Astrocyte (in vitro differentiated cells and primary cell): ENCODE measurements at regions not wholly inside any gene's neighbourhood (a gene's known extent, or its start where the extent isn't known, plus 50 kb on each side); places are given as distances from the start of the nearest gene placed in this dataset.

Experiments used
- DNase-seq: peaks from one replicate; pipeline ENCODE4 v3.0.0-alpha.2; 2010; ENCODE audit warnings: low read depth
- FAIRE-seq: peaks from 2 replicates; lab custom pipeline; 2011; peaks lifted over from hg19 to GRCh38; lab: Jason Lieb, UNC
- H2AFZ ChIP-seq: 2 replicates; pipeline ENCODE4 v1.6.0; 2012; ENCODE audit warnings: low read depth, low read length, inconsistent platforms
- H3K27ac ChIP-seq: 2 replicates; pipeline ENCODE4 v1.5.1; 2011; ENCODE audit warnings: low read depth, low read length, inconsistent platforms
- H3K27me3 ChIP-seq: 2 replicates; pipeline ENCODE4 v1.6.0; 2011; ENCODE audit warnings: low read length, inconsistent platforms; ENCODE audit not compliant: insufficient read depth
- H3K36me3 ChIP-seq: 2 replicates; pipeline ENCODE4 v1.5.1; 2011; ENCODE audit warnings: low read length, inconsistent platforms; ENCODE audit not compliant: insufficient read depth
- H3K4me1 ChIP-seq: 2 replicates; pipeline ENCODE4 v1.5.1; 2011; ENCODE audit warnings: low read length, inconsistent platforms; ENCODE audit not compliant: insufficient read depth
- H3K4me2 ChIP-seq: 2 replicates; pipeline ENCODE4 v1.6.0; 2012; ENCODE audit warnings: low read length, inconsistent platforms
- H3K4me3 ChIP-seq: 2 replicates; pipeline ENCODE4 v1.5.1; 2011; ENCODE audit warnings: low read depth, mild to moderate bottlenecking, low read length, inconsistent platforms; ENCODE audit not compliant: insufficient read depth
- H3K79me2 ChIP-seq: 2 replicates; pipeline ENCODE4 v1.6.0; 2012; ENCODE audit warnings: mild to moderate bottlenecking, low read length, inconsistent platforms; ENCODE audit not compliant: insufficient read depth
- H3K9ac ChIP-seq: 2 replicates; pipeline ENCODE4 v1.6.0; 2012; ENCODE audit warnings: mild to moderate bottlenecking, low read length, inconsistent platforms
- H3K9me3 ChIP-seq: 2 replicates; pipeline ENCODE4 v1.5.1; 2012; ENCODE audit warnings: low read depth, mild to moderate bottlenecking, low read length, inconsistent platforms; ENCODE audit not compliant: insufficient read depth
- H4K20me1 ChIP-seq: 2 replicates; pipeline ENCODE4 v1.6.0; 2012; ENCODE audit warnings: low read length, inconsistent platforms; ENCODE audit not compliant: insufficient read depth
- H3K27ac Mint-ChIP-seq: one replicate; pipeline ENCODE4 v1.8.0; 2021; ENCODE audit warnings: mild to moderate bottlenecking, mixed read lengths; ENCODE audit not compliant: unreplicated experiment
- H3K27me3 Mint-ChIP-seq: one replicate; pipeline ENCODE4 v1.8.0; 2021; ENCODE audit warnings: low read depth, mixed read lengths; ENCODE audit not compliant: unreplicated experiment
- H3K36me3 Mint-ChIP-seq: one replicate; pipeline ENCODE4 v1.8.0; 2021; ENCODE audit warnings: low read depth, mixed read lengths; ENCODE audit not compliant: unreplicated experiment
- H3K4me1 Mint-ChIP-seq: one replicate; pipeline ENCODE4 v1.8.0; 2021; ENCODE audit warnings: low read depth, mixed read lengths; ENCODE audit not compliant: unreplicated experiment
- H3K4me3 Mint-ChIP-seq: one replicate; pipeline ENCODE4 v1.8.0; 2021; ENCODE audit warnings: mild to moderate bottlenecking, moderate library complexity, mixed read lengths; ENCODE audit not compliant: unreplicated experiment
- H3K9me3 Mint-ChIP-seq: one replicate; pipeline ENCODE4 v1.8.0; 2021; ENCODE audit warnings: mild to moderate bottlenecking, mixed read lengths; ENCODE audit not compliant: unreplicated experiment
- EZH2 ChIP-seq: IDR thresholded peaks from 2 replicates; pipeline ENCODE4 v1.6.1; 2012; ENCODE audit warnings: mild to moderate bottlenecking, low read length, inconsistent platforms; ENCODE audit not compliant: insufficient read depth
- TF ChIP-seq, protein P1 (sequence below): IDR thresholded peaks from 2 replicates; pipeline ENCODE4 v1.5.1; 2011; ENCODE audit warnings: low read depth, mild to moderate bottlenecking, inconsistent platforms, low read length, moderate library complexity; ENCODE audit not compliant: insufficient read depth

DNA sequence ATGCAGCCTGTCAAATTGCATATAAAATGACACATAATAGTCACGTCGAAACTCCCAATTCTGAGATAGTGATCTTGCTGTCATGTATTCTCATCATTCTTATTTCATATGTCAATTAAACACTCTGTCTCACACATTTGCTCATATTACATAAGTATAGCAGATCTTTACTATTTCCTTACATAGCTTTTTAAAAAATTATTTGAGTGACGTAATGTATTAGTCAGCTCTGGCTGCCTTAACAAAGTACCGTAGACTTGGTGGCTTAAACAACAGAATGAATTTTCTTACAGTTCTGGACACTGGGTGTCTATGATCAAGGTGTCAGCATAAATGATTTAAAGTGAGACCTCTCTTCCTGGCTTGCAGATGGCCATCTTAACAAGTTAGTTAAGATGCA lies 1032.3 kb upstream of the NRXN1 start:
- Mint-ChIP-seq H3K36me3 (no peaks in the 10 kb centered on the region), H3K4me3 (no peak overlapping the region), H3K27ac (no peak overlapping the region), H3K9me3 (no peaks in the 10 kb centered on the region), H3K4me1 (no peaks in the 10 kb centered on the region), H3K27me3 (no peaks in the 10 kb centered on the region)
- H3K36me3 ChIP-seq: no peaks in the 10 kb centered on the region
- no peak overlapping the region for H2AFZ ChIP-seq
- H3K79me2 ChIP-seq: no peaks in the 10 kb centered on the region
- H3K9ac ChIP-seq: no peak overlapping the region
- no peak overlapping the region for H3K4me2 ChIP-seq
- H3K9me3 ChIP-seq: no peaks in the 10 kb centered on the region
- no peak overlapping the region for H3K4me3 ChIP-seq
- H3K27ac ChIP-seq: no peak overlapping the region
- FAIRE-seq: no peak
- no peaks in the 10 kb centered on the region for H3K27me3 ChIP-seq
- TF ChIP-seq, protein P1, sequence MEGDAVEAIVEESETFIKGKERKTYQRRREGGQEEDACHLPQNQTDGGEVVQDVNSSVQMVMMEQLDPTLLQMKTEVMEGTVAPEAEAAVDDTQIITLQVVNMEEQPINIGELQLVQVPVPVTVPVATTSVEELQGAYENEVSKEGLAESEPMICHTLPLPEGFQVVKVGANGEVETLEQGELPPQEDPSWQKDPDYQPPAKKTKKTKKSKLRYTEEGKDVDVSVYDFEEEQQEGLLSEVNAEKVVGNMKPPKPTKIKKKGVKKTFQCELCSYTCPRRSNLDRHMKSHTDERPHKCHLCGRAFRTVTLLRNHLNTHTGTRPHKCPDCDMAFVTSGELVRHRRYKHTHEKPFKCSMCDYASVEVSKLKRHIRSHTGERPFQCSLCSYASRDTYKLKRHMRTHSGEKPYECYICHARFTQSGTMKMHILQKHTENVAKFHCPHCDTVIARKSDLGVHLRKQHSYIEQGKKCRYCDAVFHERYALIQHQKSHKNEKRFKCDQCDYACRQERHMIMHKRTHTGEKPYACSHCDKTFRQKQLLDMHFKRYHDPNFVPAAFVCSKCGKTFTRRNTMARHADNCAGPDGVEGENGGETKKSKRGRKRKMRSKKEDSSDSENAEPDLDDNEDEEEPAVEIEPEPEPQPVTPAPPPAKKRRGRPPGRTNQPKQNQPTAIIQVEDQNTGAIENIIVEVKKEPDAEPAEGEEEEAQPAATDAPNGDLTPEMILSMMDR: no peak
- TF ChIP-seq EZH2: no peak
- DNase-seq: no peak
- H4K20me1 ChIP-seq: no peaks in the 10 kb centered on the region
- H3K4me1 ChIP-seq: no peaks in the 10 kb centered on the region

DNA sequence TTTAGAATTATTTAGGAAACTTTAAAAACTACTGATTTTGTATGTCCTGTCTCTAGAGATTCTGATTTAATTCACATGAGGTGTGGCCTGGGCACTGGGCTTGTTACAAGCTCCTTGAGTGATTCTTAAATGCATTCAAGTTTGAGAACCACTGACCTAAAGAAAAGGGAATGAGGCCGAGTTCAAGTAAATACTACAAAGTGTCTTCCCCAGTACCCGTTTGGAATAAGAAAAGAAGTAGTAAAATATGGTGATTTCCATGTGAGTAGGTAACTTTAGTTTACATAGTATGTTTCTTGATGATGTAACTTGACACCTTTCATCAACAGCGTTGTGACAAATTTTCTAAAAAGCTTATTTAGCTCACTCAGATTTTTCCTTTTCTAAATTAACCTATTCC lies 1022.9 kb upstream of the NRXN1 start:
- Histone ChIP-seq H3K27me3 (no peaks in the 10 kb centered on the region), H3K36me3 (no peaks in the 10 kb centered on the region), H2AFZ (no peak overlapping the region), H3K9me3 (no peaks in the 10 kb centered on the region), H3K4me2 (no peak overlapping the region), H4K20me1 (no peaks in the 10 kb centered on the region), H3K4me1 (no peaks in the 10 kb centered on the region), H3K9ac (no peak overlapping the region), H3K79me2 (no peaks in the 10 kb centered on the region), H3K4me3 (no peak overlapping the region), H3K27ac (no peak overlapping the region)
- Mint-ChIP-seq H3K27me3 (no peaks in the 10 kb centered on the region), H3K4me3 (no peak overlapping the region), H3K9me3 (peaks cover 16% of the 10 kb centered on the region), H3K36me3 (no peaks in the 10 kb centered on the region), H3K4me1 (no peaks in the 10 kb centered on the region), H3K27ac (no peak overlapping the region)
- no peak for TF ChIP-seq EZH2
- TF ChIP-seq, protein P1: no peak
- DNase-seq (no peak), FAIRE-seq (no peak)

DNA sequence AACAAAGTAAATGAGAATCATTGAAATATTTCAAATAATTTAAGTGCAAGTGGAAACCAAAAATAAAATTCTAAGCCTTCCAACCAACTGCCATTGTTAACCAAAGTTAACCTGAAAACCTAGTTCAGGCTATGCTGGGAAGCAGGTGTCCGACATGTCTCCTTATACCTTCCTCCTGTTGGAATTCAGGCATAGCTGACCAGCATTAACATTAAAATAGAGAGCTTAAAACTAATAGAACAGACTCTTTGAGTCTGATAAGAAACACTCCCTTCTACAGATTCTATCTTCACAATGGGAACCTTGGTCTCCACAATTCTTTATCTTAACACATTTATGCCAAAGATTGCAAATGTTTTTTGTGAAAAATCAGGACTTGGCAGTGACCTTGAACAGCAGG lies 1004.9 kb upstream of the NRXN1 start:
- Mint-ChIP-seq H3K27me3 (no peaks in the 10 kb centered on the region), H3K4me1 (no peaks in the 10 kb centered on the region), H3K36me3 (no peaks in the 10 kb centered on the region), H3K9me3 (no peaks in the 10 kb centered on the region), H3K4me3 (no peak overlapping the region), H3K27ac (no peak overlapping the region)
- H3K79me2 ChIP-seq: no peaks in the 10 kb centered on the region
- TF ChIP-seq, protein P1: no peak
- no peak for TF ChIP-seq EZH2
- no peaks in the 10 kb centered on the region for H3K27me3 ChIP-seq
- H3K9ac ChIP-seq: no peak overlapping the region
- H3K9me3 ChIP-seq: no peaks in the 10 kb centered on the region
- DNase-seq (no peak), FAIRE-seq (no peak)
- H3K4me3 ChIP-seq: no peak overlapping the region
- no peak overlapping the region for H3K4me2 ChIP-seq
- H3K36me3 ChIP-seq: no peaks in the 10 kb centered on the region
- no peaks in the 10 kb centered on the region for H4K20me1 ChIP-seq
- no peak overlapping the region for H2AFZ ChIP-seq
- no peak overlapping the region for H3K27ac ChIP-seq
- no peaks in the 10 kb centered on the region for H3K4me1 ChIP-seq
